ENCODE measurements at regions not wholly inside any gene's neighbourhood (a gene's known extent, or its start where the extent isn't known, plus 50 kb on each side); places are given as distances from the start of the nearest gene placed in this dataset.

DNA sequence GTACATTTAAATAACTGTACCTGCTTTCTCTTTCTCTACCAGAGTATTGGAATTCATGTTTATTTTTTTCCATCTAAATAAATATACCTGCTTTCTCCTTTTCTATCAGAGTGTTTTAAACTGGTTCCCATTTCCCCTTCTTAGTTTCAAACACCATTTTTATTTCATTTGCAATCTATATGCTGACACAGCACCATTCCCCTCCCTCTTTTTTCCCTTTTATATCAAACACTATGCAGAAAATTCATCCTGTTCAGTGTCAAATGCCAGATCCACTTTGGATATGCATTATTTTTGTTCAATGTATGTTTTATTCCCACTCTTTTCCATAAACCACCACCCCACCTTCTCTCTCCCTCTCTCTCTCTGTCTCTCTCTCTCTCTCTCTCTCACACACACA, 85.8 kb upstream of the ST6GALNAC5 start:
- ATAC-seq = no peak
- Histone ChIP-seq H3K4me1 (ENCODE audit: control insufficient read depth, insufficient read depth, low read length) (no peaks in the 10 kb centered on the region), H3K4me3 (no peak overlapping the region), H3K9ac (ENCODE audit: control insufficient read depth, insufficient read depth, low read length) (no peak overlapping the region), H3K27ac (ENCODE audit: control insufficient read depth, insufficient read depth) (no peak overlapping the region), H3K36me3 (ENCODE audit: control insufficient read depth in 2 of 2, insufficient read depth in 2 of 2, low read length in 1 of 2) (no peaks in the 10 kb centered on the region), H3K79me2 (ENCODE audit: control insufficient read depth, insufficient read depth, low read length) (no peaks in the 10 kb centered on the region), H3K27me3 (replicated peaks in 1 of 2; ENCODE audit: control insufficient read depth in 2 of 2, insufficient read depth in 2 of 2, low read length in 1 of 2) (no peaks in the 10 kb centered on the region), H2AFZ (ENCODE audit: control insufficient read depth, low read depth, low read length) (no peak overlapping the region), H3K4me2 (ENCODE audit: control insufficient read depth, insufficient read depth) (no peak overlapping the region), H3K9me3 (replicated peaks; ENCODE audit: control insufficient read depth, insufficient read depth, low read length) (no peaks in the 10 kb centered on the region), H4K20me1 (ENCODE audit: control insufficient read depth, insufficient read depth) (no peaks in the 10 kb centered on the region)
- SMC1A ChIA-PET (ENCODE audit: uncharacterized antibody, unreplicated experiment) = no interaction called here
- CTCF ChIA-PET = interaction anchor here (0.8 kb wide), 1 partner anchor 13 kb away, joined by 3 read pairs; no protein-coding TSS in a partner anchor
- RAD21 ChIA-PET (ENCODE audit: unreplicated experiment) = no interaction called here
- DNase-seq (ENCODE audit: low read depth, low spot score) = no peak
- TF ChIP-seq CHD1 (IDR thresholded peaks at IDR 0.05; ENCODE audit: low read depth, low read length) (no peak), ZNF274 (IDR thresholded peaks at IDR 0.05; ENCODE audit: insufficient read depth, insufficient read length) (no peak), SMAD1 (IDR thresholded peaks at IDR 0.05; ENCODE audit: low read depth, partially characterized antibody) (no peak), SRF (IDR thresholded peaks at IDR 0.05; ENCODE audit: low read depth in 2 of 2, low read length in 2 of 2) (no peak), HDAC2 (IDR thresholded peaks at IDR 0.05) (no peak), TCF12 (IDR thresholded peaks at IDR 0.05; ENCODE audit: low read depth, low read length) (no peak), GABPA (IDR thresholded peaks at IDR 0.05; ENCODE audit: low read depth) (no peak)
- TF ChIP-seq, protein P1, sequence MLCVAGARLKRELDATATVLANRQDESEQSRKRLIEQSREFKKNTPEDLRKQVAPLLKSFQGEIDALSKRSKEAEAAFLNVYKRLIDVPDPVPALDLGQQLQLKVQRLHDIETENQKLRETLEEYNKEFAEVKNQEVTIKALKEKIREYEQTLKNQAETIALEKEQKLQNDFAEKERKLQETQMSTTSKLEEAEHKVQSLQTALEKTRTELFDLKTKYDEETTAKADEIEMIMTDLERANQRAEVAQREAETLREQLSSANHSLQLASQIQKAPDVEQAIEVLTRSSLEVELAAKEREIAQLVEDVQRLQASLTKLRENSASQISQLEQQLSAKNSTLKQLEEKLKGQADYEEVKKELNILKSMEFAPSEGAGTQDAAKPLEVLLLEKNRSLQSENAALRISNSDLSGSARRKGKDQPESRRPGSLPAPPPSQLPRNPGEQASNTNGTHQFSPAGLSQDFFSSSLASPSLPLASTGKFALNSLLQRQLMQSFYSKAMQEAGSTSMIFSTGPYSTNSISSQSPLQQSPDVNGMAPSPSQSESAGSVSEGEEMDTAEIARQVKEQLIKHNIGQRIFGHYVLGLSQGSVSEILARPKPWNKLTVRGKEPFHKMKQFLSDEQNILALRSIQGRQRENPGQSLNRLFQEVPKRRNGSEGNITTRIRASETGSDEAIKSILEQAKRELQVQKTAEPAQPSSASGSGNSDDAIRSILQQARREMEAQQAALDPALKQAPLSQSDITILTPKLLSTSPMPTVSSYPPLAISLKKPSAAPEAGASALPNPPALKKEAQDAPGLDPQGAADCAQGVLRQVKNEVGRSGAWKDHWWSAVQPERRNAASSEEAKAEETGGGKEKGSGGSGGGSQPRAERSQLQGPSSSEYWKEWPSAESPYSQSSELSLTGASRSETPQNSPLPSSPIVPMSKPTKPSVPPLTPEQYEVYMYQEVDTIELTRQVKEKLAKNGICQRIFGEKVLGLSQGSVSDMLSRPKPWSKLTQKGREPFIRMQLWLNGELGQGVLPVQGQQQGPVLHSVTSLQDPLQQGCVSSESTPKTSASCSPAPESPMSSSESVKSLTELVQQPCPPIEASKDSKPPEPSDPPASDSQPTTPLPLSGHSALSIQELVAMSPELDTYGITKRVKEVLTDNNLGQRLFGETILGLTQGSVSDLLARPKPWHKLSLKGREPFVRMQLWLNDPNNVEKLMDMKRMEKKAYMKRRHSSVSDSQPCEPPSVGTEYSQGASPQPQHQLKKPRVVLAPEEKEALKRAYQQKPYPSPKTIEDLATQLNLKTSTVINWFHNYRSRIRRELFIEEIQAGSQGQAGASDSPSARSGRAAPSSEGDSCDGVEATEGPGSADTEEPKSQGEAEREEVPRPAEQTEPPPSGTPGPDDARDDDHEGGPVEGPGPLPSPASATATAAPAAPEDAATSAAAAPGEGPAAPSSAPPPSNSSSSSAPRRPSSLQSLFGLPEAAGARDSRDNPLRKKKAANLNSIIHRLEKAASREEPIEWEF (IDR thresholded peaks at IDR 0.05; ENCODE audit: insufficient replicate concordance, low read depth, low read length) = no peak
- intact Hi-C loops (cut with micrococcal nuclease; ENCODE audit: unreplicated experiment) (no loop called here), in situ Hi-C loops (cut with MboI) (no loop called here)
- BruUV-seq (replicated peaks) = no TSS peak
- no peak for FAIRE-seq
- POLR2A ChIA-PET = no interaction called here

All from GM12878 (cell line).